ENCODE measurements at regions not wholly inside any gene's neighbourhood (a gene's known extent, or its start where the extent isn't known, plus 50 kb on each side); places are given as distances from the start of the nearest gene placed in this dataset.

- no peak for TF ChIP-seq CTCF (conservative IDR thresholded peaks at IDR 0.05)
- H3K27ac ChIP-seq = no peak overlapping the region
Observed at GRCh38 chr13:47135800-47136503, 239.1 kb upstream of the HTR2A start.

GRCh38 chr13:47134939-47135489, 238.2 kb upstream of the HTR2A start:
- no peak overlapping the region for H3K27ac ChIP-seq
- TF ChIP-seq CTCF (conservative IDR thresholded peaks at IDR 0.05) = no peak

GRCh38 chr13:47133011-47133445, 236.2 kb upstream of the HTR2A start:
- H3K27ac ChIP-seq = no peak overlapping the region
- TF ChIP-seq CTCF (conservative IDR thresholded peaks at IDR 0.05) = no peak

- no peak for TF ChIP-seq CTCF (conservative IDR thresholded peaks at IDR 0.05)
- no peak overlapping the region for H3K27ac ChIP-seq
Observed at GRCh38 chr13:47129461-47129860, 232.6 kb upstream of the HTR2A start.

GRCh38 chr13:47126432-47126831, 229.6 kb upstream of the HTR2A start:
- H3K27ac ChIP-seq = no peak overlapping the region
- TF ChIP-seq CTCF (conservative IDR thresholded peaks at IDR 0.05) = no peak

GRCh38 chr13:47121092-47121763, 224.4 kb upstream of the HTR2A start:
- TF ChIP-seq CTCF (conservative IDR thresholded peaks at IDR 0.05) = no peak
- no peak overlapping the region for H3K27ac ChIP-seq

GRCh38 chr13:47120282-47120681, 223.4 kb upstream of the HTR2A start:
- H3K27ac ChIP-seq = no peak overlapping the region
- no peak for TF ChIP-seq CTCF (conservative IDR thresholded peaks at IDR 0.05)
